HepG2 (cell line): ENCODE measurements at regions not wholly inside any gene's neighbourhood (a gene's known extent, or its start where the extent isn't known, plus 50 kb on each side); places are given as distances from the start of the nearest gene placed in this dataset.

Source experiments
- HMG20A ChIP-seq: IDR thresholded peaks from 2 replicates; pipeline ENCODE4 v1.6.1; 2016; ENCODE audit warnings: borderline replicate concordance
- KLF9 ChIP-seq: IDR thresholded peaks from 2 replicates; pipeline ENCODE4 v1.6.1; 2016; ENCODE audit warnings: low read depth
- LCORL ChIP-seq, 2 experiments: fragments of 450-650 bp in 1 of 2; sonication (generic) in 1 of 2; formaldehyde crosslinking in 1 of 2; IDR thresholded peaks; 2 replicates each; pipeline versions ENCODE4 v1.5.0 to v1.6.1; 2017 to 2020; ENCODE audit warnings: antibody characterized with exemption in 1 of 2, missing genetic modification reagents in 1 of 2
- MBD4 ChIP-seq: IDR thresholded peaks from 2 replicates; pipeline ENCODE4 v1.6.1; 2012; ENCODE audit warnings: low read length, inconsistent platforms, borderline replicate concordance
- MIER3 ChIP-seq: IDR thresholded peaks from 2 replicates; pipeline ENCODE4 v1.6.1; 2016; ENCODE audit warnings: missing compliant biosample characterization, borderline replicate concordance
- MTF2 ChIP-seq: sonication (generic); formaldehyde crosslinking; IDR thresholded peaks from 2 replicates; pipeline ENCODE4 v1.5.0; 2020; ENCODE audit warnings: missing genetic modification reagents, borderline replicate concordance
- NCOA1 ChIP-seq: sonication (generic); formaldehyde crosslinking; IDR thresholded peaks from 2 replicates; pipeline ENCODE4 v1.9.0; 2021; ENCODE audit warnings: missing genetic modification reagents
- NFRKB ChIP-seq: fragments of 450-650 bp; IDR thresholded peaks from 2 replicates; pipeline ENCODE4 v1.6.1; 2017
- NR2C2 ChIP-seq: sonication (generic); formaldehyde crosslinking; IDR thresholded peaks from 2 replicates; pipeline ENCODE4 v1.4.0; 2020; ENCODE audit warnings: missing genetic modification reagents, mild to moderate bottlenecking, moderate library complexity, borderline replicate concordance
- SIN3B ChIP-seq: fragments of 150-350 bp; IDR thresholded peaks from 2 replicates; pipeline ENCODE4 v1.6.1; 2014; ENCODE audit warnings: low read length
- SKI ChIP-seq: fragments of 450-650 bp; IDR thresholded peaks from one replicate; pipeline ENCODE4 v1.6.1; 2018; ENCODE audit warnings: mild to moderate bottlenecking; ENCODE audit not compliant: partially characterized antibody
- SNAPC4 ChIP-seq: sonication (generic); formaldehyde crosslinking; IDR thresholded peaks from 2 replicates; pipeline ENCODE4 v1.4.0; 2020; ENCODE audit warnings: mild to moderate bottlenecking, missing genetic modification reagents
- SRF ChIP-seq: IDR thresholded peaks from 2 replicates; pipeline ENCODE4 v1.6.1; 2011; ENCODE audit warnings: mild to moderate bottlenecking, low read depth, low read length, moderate library complexity
- TBX3 ChIP-seq: fragments of 450-650 bp; IDR thresholded peaks from 2 replicates; pipeline ENCODE4 v1.6.1; 2017; ENCODE audit warnings: antibody characterized with exemption, mild to moderate bottlenecking, inconsistent platforms, borderline replicate concordance
- THYN1 ChIP-seq: sonication (generic); formaldehyde crosslinking; IDR thresholded peaks from 2 replicates; pipeline ENCODE4 v1.8.1; 2023; ENCODE audit warnings: low read depth, mild to moderate bottlenecking, moderate library complexity, missing genetic modification reagents, borderline replicate concordance
- ZBTB7B ChIP-seq: sonication (generic); formaldehyde crosslinking; IDR thresholded peaks from 2 replicates; pipeline ENCODE4 v1.4.0; 2020; ENCODE audit warnings: missing genetic modification reagents
- ZNF281 ChIP-seq: sonication (generic); formaldehyde crosslinking; IDR thresholded peaks from 2 replicates; pipeline ENCODE4 v1.4.0; 2020; ENCODE audit warnings: missing genetic modification reagents, borderline replicate concordance
- ZNF557 ChIP-seq: sonication (generic); formaldehyde crosslinking; IDR thresholded peaks from 2 replicates; pipeline ENCODE4 v1.4.0; 2020; ENCODE audit warnings: missing genetic modification reagents
- ZNF629 ChIP-seq: sonication (generic); formaldehyde crosslinking; conservative IDR thresholded peaks from 2 replicates; pipeline ENCODE4 v1.5.0; 2020; ENCODE audit warnings: missing genetic modification reagents
- ZNF678 ChIP-seq: sonication (generic); formaldehyde crosslinking; IDR thresholded peaks from 2 replicates; pipeline ENCODE4 v1.4.0; 2020; ENCODE audit warnings: mild to moderate bottlenecking, missing genetic modification reagents
- ZSCAN30 ChIP-seq: sonication (generic); formaldehyde crosslinking; IDR thresholded peaks from 2 replicates; pipeline ENCODE4 v1.5.0; 2020; ENCODE audit warnings: mild to moderate bottlenecking, missing genetic modification reagents
- ZUFSP ChIP-seq: sonication (generic); formaldehyde crosslinking; IDR thresholded peaks from 2 replicates; pipeline ENCODE4 v1.9.0; 2021; ENCODE audit warnings: missing genetic modification reagents, mild to moderate bottlenecking, borderline replicate concordance

- no peak for TF ChIP-seq SIN3B
- no peak for TF ChIP-seq SNAPC4 (CRISPR knock-in tag)
- TF ChIP-seq HMG20A (CRISPR knock-in tag): peak; percentile 66; the same call in 1 of the 2 replicates
- TF ChIP-seq MIER3 (CRISPR knock-in tag): peak; percentile 77; the same call in 1 of the 2 replicates
- TF ChIP-seq NCOA1 (CRISPR knock-in tag): no peak
- no peak for TF ChIP-seq ZNF557 (CRISPR knock-in tag)
- no peak for TF ChIP-seq TBX3
- TF ChIP-seq SKI: peak; percentile 22
- no peak for TF ChIP-seq LCORL (IDR thresholded peaks at IDR 0.05)
- peak; percentile 75 for TF ChIP-seq LCORL (CRISPR knock-in tag; IDR thresholded peaks at IDR 0.05)
- TF ChIP-seq ZSCAN30 (CRISPR knock-in tag): no peak
- TF ChIP-seq ZNF678 (CRISPR knock-in tag): no peak
- TF ChIP-seq MBD4: no peak; the same call in 1 of the 2 replicates
- TF ChIP-seq NR2C2: no peak
- TF ChIP-seq ZNF629: no peak
- TF ChIP-seq THYN1: no peak
- TF ChIP-seq ZBTB7B (CRISPR knock-in tag): 0 out of 2 replicates have a peak, but pooled peaks have one; percentile 26
- no peak for TF ChIP-seq MTF2
- TF ChIP-seq SRF: no peak
- no peak for TF ChIP-seq ZUFSP
- 0 out of 2 replicates have a peak, but pooled peaks have one; percentile 42 for TF ChIP-seq KLF9 (CRISPR knock-in tag)
- TF ChIP-seq ZNF281 (CRISPR knock-in tag): peak; percentile 57; the same call in 1 of the 2 replicates
- no peak for TF ChIP-seq NFRKB
Observed at GRCh38 chr5:38163636-38164237, 94.6 kb upstream of the EGFLAM start (continued).
